DMS53 treated with DMSO at 0.1 percent for 48 hours (cell line): ENCODE measurements at regions not wholly inside any gene's neighbourhood (a gene's known extent, or its start where the extent isn't known, plus 50 kb on each side); places are given as distances from the start of the nearest gene placed in this dataset.
A peak's percentile ranks its signal among the peaks of the same experiment; 100 is the strongest.

Experiments used
- DNase-seq: peaks from one replicate; lab custom pipeline; 2025; ENCODE audit not compliant: unreplicated experiment; lab: John Stamatoyannopoulos, UW

- no peak for DNase-seq
Measured at GRCh38 chr5:133801955-133802751, 166.3 kb downstream of the C5orf15 start.

- DNase-seq: no peak
Measured at GRCh38 chr5:133801431-133801830, 167.0 kb downstream of the C5orf15 start.

DNA sequence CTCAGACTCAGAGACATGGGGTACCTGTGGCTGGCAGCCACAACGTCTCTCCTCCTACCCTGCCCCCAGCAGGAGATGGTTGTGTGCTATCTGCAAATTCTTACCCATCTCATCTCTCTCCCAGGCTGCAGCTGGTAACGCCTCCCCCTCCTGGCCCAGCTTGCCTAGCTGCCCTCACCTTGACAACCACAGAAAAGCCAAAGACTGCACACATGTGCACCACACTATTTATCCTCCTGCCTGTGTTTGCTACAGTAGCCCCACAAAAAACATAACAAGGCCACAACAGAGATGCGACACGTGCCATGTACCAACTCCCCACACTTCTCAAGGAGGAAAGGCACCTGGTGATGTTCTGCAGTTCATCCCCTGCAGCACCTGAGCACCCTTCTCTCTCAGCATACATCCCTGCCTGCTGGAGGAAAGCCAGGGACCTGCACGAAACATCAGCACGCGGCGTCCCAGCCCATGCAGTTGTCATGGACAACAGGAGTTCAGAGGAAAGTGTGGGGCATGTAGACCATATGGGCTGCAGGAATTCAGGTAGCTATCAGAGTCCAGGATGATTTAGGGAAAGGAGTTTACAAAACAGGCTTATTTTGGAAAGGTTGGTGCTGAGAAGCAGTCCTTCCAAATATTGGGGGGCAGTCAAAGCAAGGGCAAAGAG lies 168.7 kb downstream of the C5orf15 start:
- no peak for DNase-seq

DNA sequence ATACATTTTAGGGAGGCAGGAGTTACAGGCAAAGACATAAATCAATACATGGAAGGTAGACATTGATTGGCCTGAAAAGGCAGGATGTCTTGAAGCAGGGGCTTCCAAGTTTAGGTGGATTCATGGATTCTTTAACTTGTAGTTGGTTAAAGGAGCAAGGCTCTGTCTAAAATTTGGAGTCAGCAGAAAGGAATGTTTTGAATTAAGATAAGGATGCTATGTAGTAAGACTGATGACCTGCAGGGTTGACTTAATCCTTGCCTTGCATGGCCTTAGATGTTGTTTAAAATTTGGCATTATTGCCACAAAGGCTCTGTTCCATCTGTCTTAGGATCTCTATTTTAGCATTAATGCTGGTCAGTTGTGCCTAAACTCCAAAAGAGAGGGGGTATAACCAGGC lies 171.3 kb downstream of the C5orf15 start:
- DNase-seq: no peak

DNA sequence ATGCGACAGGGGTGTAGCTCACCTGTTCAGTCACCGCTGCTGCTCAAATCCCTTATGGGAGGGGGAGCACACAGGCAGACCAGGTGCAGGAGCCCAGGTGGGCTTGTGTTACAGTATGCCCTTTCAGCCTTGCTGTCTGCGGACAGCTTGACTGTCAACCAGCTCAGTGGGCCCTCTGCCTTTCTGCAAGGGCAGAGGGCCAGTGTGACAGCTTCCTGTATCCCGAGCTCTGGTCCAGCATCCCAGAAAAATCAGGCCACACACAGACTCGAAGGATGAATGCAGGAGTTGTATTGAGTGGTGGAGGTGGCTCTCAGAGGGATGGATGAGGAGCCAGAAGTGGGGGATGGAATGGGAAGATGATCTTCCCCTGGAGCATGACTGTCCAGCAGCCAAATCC lies 172.2 kb downstream of the C5orf15 start:
- DNase-seq: no peak

- no peak for DNase-seq
Measured at GRCh38 chr5:133794771-133795415, 173.5 kb downstream of the C5orf15 start.

DNA sequence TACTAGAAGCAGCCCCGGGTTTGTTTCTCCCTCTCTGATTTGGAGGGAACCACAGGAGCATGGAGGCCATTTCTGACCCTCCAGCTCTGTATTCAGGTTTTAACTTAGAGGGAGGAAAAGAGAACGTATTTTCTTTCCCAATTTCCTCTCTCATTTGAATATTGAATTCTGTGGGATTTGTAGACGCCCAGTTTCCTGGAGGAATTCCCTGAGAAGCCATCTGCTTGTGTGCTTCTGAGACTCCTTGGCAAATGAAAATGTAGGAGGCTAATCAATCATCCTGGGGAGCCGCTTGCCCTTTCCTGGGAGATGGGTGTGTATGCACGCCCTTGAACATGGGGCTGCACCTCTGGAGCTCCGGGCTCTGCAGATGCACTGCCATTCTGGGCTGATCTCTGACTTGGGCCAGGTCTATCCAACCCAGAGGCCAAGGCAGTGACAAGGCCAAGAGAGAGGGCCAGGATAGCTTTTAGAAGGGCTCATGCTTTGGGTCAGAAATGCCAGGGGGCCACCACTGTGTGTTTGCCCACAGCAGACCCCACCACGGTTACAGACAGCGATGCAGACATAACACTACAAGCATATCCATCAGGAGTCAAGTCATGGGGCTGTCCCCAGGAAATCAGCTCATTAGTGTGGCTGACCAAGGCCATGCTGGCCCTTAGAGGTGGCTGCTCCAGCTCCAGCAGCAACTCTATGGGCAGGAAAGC lies 174.5 kb downstream of the C5orf15 start:
- no peak for DNase-seq

DNA sequence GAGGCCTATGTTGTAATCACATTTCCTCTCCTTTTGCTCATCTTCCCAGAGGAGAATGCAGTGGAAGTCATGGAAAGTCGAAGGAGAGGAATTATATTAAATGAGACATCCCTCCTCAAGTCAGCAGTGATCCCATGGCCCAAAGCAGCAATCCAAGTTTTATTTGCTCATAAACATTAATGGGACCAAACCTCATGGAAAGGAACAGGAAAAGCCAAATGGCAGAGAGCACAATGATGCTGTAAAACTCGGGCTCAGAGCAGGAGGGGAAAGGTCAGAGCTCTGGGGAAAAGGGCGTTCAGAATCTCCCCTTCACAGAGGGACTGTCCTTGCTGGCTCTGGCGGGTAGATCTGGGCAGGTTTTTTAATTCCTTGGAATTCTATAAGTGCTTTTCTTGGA lies 175.8 kb downstream of the C5orf15 start:
- no peak for DNase-seq

DNA sequence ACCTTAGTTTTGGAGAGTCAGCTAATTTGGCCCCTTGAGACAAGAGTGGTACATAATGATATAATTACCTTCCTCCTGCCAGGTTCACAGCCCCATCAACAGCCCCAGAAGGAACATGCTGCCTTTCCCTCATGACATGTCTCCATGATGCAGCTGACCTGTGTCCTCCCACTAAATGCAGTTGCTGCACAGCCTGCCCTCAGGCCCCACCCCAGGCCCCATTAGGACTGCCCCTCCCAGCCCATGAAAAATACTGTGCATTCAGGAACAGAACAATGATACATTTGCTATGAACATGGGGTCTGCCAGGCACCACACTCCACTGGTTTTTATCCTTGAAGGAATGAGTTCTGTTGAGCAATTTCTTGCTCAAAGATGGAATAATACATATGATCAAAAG lies 176.4 kb downstream of the C5orf15 start:
- DNase-seq: no peak

GRCh38 chr5:133790898-133791297 lies 177.5 kb downstream of the C5orf15 start:
- peak; percentile 24 for DNase-seq

DNA sequence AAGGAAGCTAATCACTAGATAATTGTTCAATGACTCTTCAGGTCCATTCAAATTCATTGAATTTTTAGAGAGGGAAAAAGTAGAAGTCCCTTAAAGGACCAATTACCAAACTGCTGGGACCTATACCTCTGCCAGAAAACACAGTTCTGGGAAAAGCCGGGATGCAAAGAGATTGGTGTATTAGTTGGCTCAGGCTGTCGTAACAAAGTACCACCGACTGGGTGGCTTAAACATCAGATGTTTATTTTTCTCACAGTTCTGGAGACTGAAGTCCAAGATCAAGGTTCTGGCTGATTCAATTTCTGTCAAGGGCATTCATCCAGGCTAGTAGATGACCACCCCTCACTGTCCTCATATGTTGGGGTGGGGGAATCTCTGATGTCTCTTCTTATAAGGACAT lies 177.1 kb upstream of the FSTL4 start:
- no peak for DNase-seq

GRCh38 chr5:133788121-133788520 lies 175.8 kb upstream of the FSTL4 start:
- no peak for DNase-seq

- DNase-seq: no peak
Measured at GRCh38 chr5:133786420-133786819, 174.1 kb upstream of the FSTL4 start.

DNA sequence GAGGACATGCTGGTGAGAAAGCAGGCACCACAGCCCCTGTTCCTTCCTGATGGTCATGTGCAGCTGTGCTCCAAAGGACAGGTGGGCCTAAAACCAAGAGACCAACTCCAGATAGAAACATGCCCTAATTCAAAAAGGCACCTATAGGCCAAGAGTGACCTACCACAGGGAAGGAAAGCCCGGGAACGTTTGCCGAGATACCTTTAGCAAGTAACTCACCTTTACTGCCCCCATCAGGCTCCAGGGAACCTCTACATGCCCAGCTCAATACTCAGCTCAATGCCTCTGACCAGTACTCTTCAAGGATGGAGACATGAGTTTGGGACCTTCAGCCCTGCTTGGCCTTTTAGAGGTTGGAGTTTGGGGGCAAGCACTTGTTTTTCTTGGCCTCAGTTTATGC lies 172.8 kb upstream of the FSTL4 start:
- no peak for DNase-seq

- no peak for DNase-seq
Measured at GRCh38 chr5:133783481-133783880, 171.1 kb upstream of the FSTL4 start.

GRCh38 chr5:133782736-133783135 lies 170.4 kb upstream of the FSTL4 start:
- DNase-seq: no peak

DNA sequence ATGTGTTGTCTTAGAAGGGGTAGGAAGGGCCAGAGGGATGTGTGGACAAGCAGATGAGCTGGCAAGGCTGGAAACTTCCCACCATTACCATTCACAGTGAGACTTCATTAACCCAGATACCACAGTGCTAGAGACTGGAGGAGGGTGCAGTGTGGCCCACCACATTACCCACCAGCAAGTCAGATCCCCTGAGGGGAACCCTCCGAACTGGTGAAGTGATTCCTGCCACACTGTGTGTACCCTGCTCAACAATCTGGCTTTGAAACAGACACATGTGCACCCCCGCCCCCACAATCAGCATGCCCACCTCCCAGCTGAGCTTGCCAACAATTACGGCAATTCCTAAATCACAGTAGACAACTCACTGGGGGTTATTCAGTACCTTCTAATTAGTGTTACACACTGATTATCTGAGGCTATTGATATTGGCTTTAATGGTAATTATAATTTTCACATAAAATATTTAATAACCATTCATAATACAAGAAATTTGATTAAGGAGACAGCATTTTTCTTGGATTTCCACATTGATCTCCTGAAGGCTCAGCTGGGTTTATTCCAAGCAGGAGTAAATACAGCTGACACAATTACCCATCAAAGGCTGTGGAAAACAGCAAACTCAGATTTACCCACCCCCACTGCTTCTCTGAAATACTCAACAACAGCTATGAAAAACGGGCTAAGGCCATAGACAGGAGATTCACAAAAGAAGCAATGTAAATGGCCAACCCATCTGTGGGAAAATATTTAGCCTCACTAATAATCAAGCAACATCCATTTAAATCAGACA lies 169.3 kb upstream of the FSTL4 start:
- no peak for DNase-seq

- no peak for DNase-seq
Measured at GRCh38 chr5:133780619-133781280, 168.4 kb upstream of the FSTL4 start.

GRCh38 chr5:133779828-133780475 lies 167.6 kb upstream of the FSTL4 start:
- no peak for DNase-seq

- DNase-seq: no peak
Measured at GRCh38 chr5:133778636-133779035, 166.3 kb upstream of the FSTL4 start.
